A673 (cell line): ENCODE measurements at regions not wholly inside any gene's neighbourhood (a gene's known extent, or its start where the extent isn't known, plus 50 kb on each side); places are given as distances from the start of the nearest gene placed in this dataset.

Experiments used
- BruUV-seq: library from RNA; stranded (reverse); fragments of 400-500 nt; replicated peaks from 2 replicates; lab custom pipeline; 2021; lab: Mats Ljungman, UMichigan
- CTCF ChIA-PET: fragments of 300-600 bp; sonication (Branson Sonifier 250); formaldehyde crosslinking; loops from one replicate; lab custom pipeline; 2022; ENCODE audit warnings: antibody characterized with exemption; lab: Charles Lee
- POLR2A ChIA-PET: fragments of 300-600 bp; sonication (Branson Sonifier 250); formaldehyde crosslinking; loops from one replicate; lab custom pipeline; 2022; ENCODE audit warnings: antibody characterized with exemption; ENCODE audit not compliant: low non-redundant PET; lab: Charles Lee
- DNase-seq: peaks from one replicate; pipeline ENCODE4 v3.0.0-alpha.2; 2015; ENCODE audit warnings: low spot score
- H3K27ac ChIP-seq: fragments of 200-600 bp; sonication (generic); 2 replicates; pipeline ENCODE4 v1.5.1; 2016; ENCODE audit warnings: mixed run types, low read depth, mild to moderate bottlenecking, mixed read lengths, antibody characterized with exemption, low read length; ENCODE audit not compliant: poor library complexity, severe bottlenecking
- H3K27me3 ChIP-seq: fragments of 200-600 bp; sonication (generic); replicated peaks from 2 replicates; pipeline ENCODE4 v1.6.1; 2017; ENCODE audit warnings: mixed run types, low read depth, mild to moderate bottlenecking, mixed read lengths, antibody characterized with exemption, low read length; ENCODE audit not compliant: insufficient read depth, poor library complexity
- H3K36me3 ChIP-seq: fragments of 200-600 bp; sonication (generic); 2 replicates; pipeline ENCODE4 v1.6.1; 2016; ENCODE audit warnings: mixed run types, mild to moderate bottlenecking, mixed read lengths, antibody characterized with exemption, low read length; ENCODE audit not compliant: insufficient read depth, poor library complexity, severe bottlenecking
- H3K4me1 ChIP-seq: fragments of 200-600 bp; sonication (generic); 2 replicates; pipeline ENCODE4 v1.6.1; 2017; ENCODE audit warnings: mixed run types, mild to moderate bottlenecking, mixed read lengths, antibody characterized with exemption, low read length; ENCODE audit not compliant: insufficient read depth, poor library complexity, severe bottlenecking
- H3K4me3 ChIP-seq: fragments of 200-600 bp; sonication (generic); 2 replicates; pipeline ENCODE4 v1.5.1; 2016; ENCODE audit warnings: low read depth, mixed run types, mild to moderate bottlenecking, mixed read lengths, low read length; ENCODE audit not compliant: poor library complexity, severe bottlenecking
- H3K9me3 ChIP-seq: fragments of 200-600 bp; sonication (generic); 2 replicates; pipeline ENCODE4 v1.6.1; 2016; ENCODE audit warnings: mixed run types, low read depth, mild to moderate bottlenecking, mixed read lengths, antibody characterized with exemption, low read length; ENCODE audit not compliant: poor library complexity, severe bottlenecking
- CTCF ChIP-seq: fragments of 300-800, 200-600 bp; sonication (generic); conservative IDR thresholded peaks from 2 replicates; pipeline ENCODE4 v1.5.1; 2017; ENCODE audit warnings: low read depth, mild to moderate bottlenecking, antibody characterized with exemption, low read length, moderate library complexity, mixed read lengths
- EZH2 ChIP-seq: fragments of 200-600 bp; sonication (generic); IDR thresholded peaks from 2 replicates; pipeline ENCODE4 v1.6.1; 2017; ENCODE audit warnings: borderline replicate concordance, low read depth, mild to moderate bottlenecking, mixed read lengths, antibody characterized with exemption, low read length; ENCODE audit not compliant: poor library complexity, severe bottlenecking
- intact Hi-C: fragments of 100-400 bp; cut with micrococcal nuclease; formaldehyde crosslinking; loops from one replicate; pipeline ENCODE4 v1.10.0; 2022; ENCODE audit not compliant: unreplicated experiment

GRCh38 chr5:164345173-164345849 is 839.9 kb downstream of the MAT2B start:
- POLR2A ChIA-PET = no interaction called here

GRCh38 chr5:164345853-164346252 is 840.4 kb downstream of the MAT2B start:
- no peak for DNase-seq
- intact Hi-C loops = no loop called here
- no peaks in the 10 kb centered on the region for H3K4me1 ChIP-seq
- TF ChIP-seq EZH2 = no peak
- TF ChIP-seq CTCF = no peak
- H3K9me3 ChIP-seq = no peaks in the 10 kb centered on the region
- ChIA-PET POLR2A (no interaction called here), CTCF (no interaction called here)
- no peaks in the 10 kb centered on the region for H3K36me3 ChIP-seq
- no peaks in the 10 kb centered on the region for H3K27me3 ChIP-seq
- no TSS peak for BruUV-seq
- H3K4me3 ChIP-seq = no peak overlapping the region
- H3K27ac ChIP-seq = no peak overlapping the region

More at GRCh38 chr5:164345173-164345849, 839.9 kb downstream of the MAT2B start:
- no peaks in the 10 kb centered on the region for H3K27me3 ChIP-seq
- CTCF ChIA-PET = no interaction called here
- no peaks in the 10 kb centered on the region for H3K4me1 ChIP-seq
- intact Hi-C loops = no loop called here
- H3K9me3 ChIP-seq = no peaks in the 10 kb centered on the region
- H3K27ac ChIP-seq = no peak overlapping the region
- no TSS peak for BruUV-seq
- DNase-seq = peak; percentile 28
- H3K36me3 ChIP-seq = no peaks in the 10 kb centered on the region
- no peak overlapping the region for H3K4me3 ChIP-seq
- TF ChIP-seq EZH2 = no peak
- TF ChIP-seq CTCF = no peak

- CTCF ChIA-PET = no interaction called here
These were observed 841.6 kb downstream of the MAT2B start for GRCh38 chr5:164346785-164347630.

More at GRCh38 chr5:164346785-164347630, 841.6 kb downstream of the MAT2B start:
- Histone ChIP-seq H3K27me3 (no peaks in the 10 kb centered on the region), H3K27ac (no peak overlapping the region), H3K4me3 (no peak overlapping the region), H3K36me3 (no peaks in the 10 kb centered on the region), H3K9me3 (no peaks in the 10 kb centered on the region), H3K4me1 (no peaks in the 10 kb centered on the region)
- POLR2A ChIA-PET = no interaction called here
- DNase-seq = no peak
- TF ChIP-seq CTCF (no peak), EZH2 (no peak)
- intact Hi-C loops = no loop called here
- no TSS peak for BruUV-seq
